C4-2B (cell line): ENCODE measurements at regions not wholly inside any gene's neighbourhood (a gene's known extent, or its start where the extent isn't known, plus 50 kb on each side); places are given as distances from the start of the nearest gene placed in this dataset.

ENCODE experiments used
- H3K27ac ChIP-seq: fragments of 450-650 bp; 2 replicates; pipeline ENCODE4 v1.5.1; 2017
- CTCF ChIP-seq: fragments of 450-650 bp; conservative IDR thresholded peaks from 2 replicates; pipeline ENCODE4 v1.5.1; 2017; ENCODE audit warnings: mild to moderate bottlenecking
- ZFX ChIP-seq: fragments of 450-650 bp; IDR thresholded peaks from 2 replicates; pipeline ENCODE4 v1.6.1; 2017

GRCh38 chr14:30158299-30158698, 230.7 kb upstream of the PRKD1 start:
- TF ChIP-seq CTCF (no peak), ZFX (no peak)

GRCh38 chr14:30159374-30159773, 231.7 kb upstream of the PRKD1 start:
- no peak overlapping the region for H3K27ac ChIP-seq
- TF ChIP-seq ZFX, result no peak
- TF ChIP-seq CTCF, result no peak

More at GRCh38 chr14:30158299-30158698, 230.7 kb upstream of the PRKD1 start:
- H3K27ac ChIP-seq, result no peak overlapping the region

- no peak overlapping the region for H3K27ac ChIP-seq
- no peak for TF ChIP-seq CTCF
- no peak for TF ChIP-seq ZFX
These were observed 233.0 kb upstream of the PRKD1 start for GRCh38 chr14:30160608-30161007.

- H3K27ac ChIP-seq, result no peak overlapping the region
- TF ChIP-seq CTCF (no peak), ZFX (no peak)
These were observed 234.4 kb upstream of the PRKD1 start for GRCh38 chr14:30162066-30162465.

GRCh38 chr14:30165255-30165654, 237.6 kb upstream of the PRKD1 start:
- no peak overlapping the region for H3K27ac ChIP-seq
- no peak for TF ChIP-seq CTCF
- no peak for TF ChIP-seq ZFX

GRCh38 chr14:30177781-30178180, 250.1 kb upstream of the PRKD1 start:
- H3K27ac ChIP-seq, result no peak overlapping the region
- TF ChIP-seq CTCF, result no peak

GRCh38 chr14:30179381-30180130, 251.9 kb upstream of the PRKD1 start:
- H3K27ac ChIP-seq, result no peak overlapping the region
- TF ChIP-seq ZFX, result no peak
- TF ChIP-seq CTCF, result no peak
